HepG2 (cell line): ENCODE measurements at regions not wholly inside any gene's neighbourhood (a gene's known extent, or its start where the extent isn't known, plus 50 kb on each side); places are given as distances from the start of the nearest gene placed in this dataset.

Experiments
- ATAC-seq: fragments of 200-7000 bp; cut with Tn5 transposase; 3 replicates; pipeline ENCODE4 v1.9.1; 2020; ENCODE audit warnings: mild to moderate bottlenecking, moderate library complexity
- BruUV-seq: library from RNA; stranded (reverse); fragments of 400-500 nt; replicated peaks from 2 replicates; lab custom pipeline; 2021; lab: Mats Ljungman, UMichigan
- CTCF ChIA-PET: fragments of 300-600 bp; formaldehyde crosslinking; extraction: SDS; loops from one replicate; lab custom pipeline; 2021; ENCODE audit warnings: low total read pairs, inconsistent platforms, low intra/inter-chr PET ratio; lab: Yijun Ruan, JAX
- POLR2A ChIA-PET: fragments of 350-600 bp; sonication (Branson Sonifier 250); formaldehyde crosslinking; loops from one replicate; lab custom pipeline; 2020; ENCODE audit warnings: antibody characterized with exemption, inconsistent platforms; lab: Yijun Ruan, JAX
- DNase-seq: peaks from one replicate; pipeline ENCODE4 v3.0.0-alpha.2; 2015; ENCODE audit warnings: low spot score
- FAIRE-seq: peaks from 3 replicates; lab custom pipeline; 2011; peaks lifted over from hg19 to GRCh38; lab: Jason Lieb, UNC
- H2AFZ ChIP-seq: one replicate; pipeline ENCODE4 v1.6.1; 2011; ENCODE audit warnings: low read length, inconsistent platforms
- H3K27ac ChIP-seq: fragments of 300-600 bp; 3 replicates; pipeline ENCODE4 v1.8.0; 2011; ENCODE audit warnings: mixed run types, mild to moderate bottlenecking, mixed read lengths, low read length, inconsistent platforms; ENCODE audit not compliant: insufficient read depth; ENCODE audit errors: extremely low read length
- H3K27me3 ChIP-seq, 2 experiments: fragments of 200-600 bp in 1 of 2; 2 replicates in 1 of 2; 3 replicates in 1 of 2; pipeline versions ENCODE4 v1.6.0 to v1.8.0; 2011; ENCODE audit warnings: low read length in 2 of 2, mild to moderate bottlenecking in 2 of 2, moderate library complexity in 2 of 2, inconsistent platforms in 1 of 2; ENCODE audit not compliant: insufficient read depth in 2 of 2, control insufficient read depth in 1 of 2
- H3K36me3 ChIP-seq, 2 experiments: fragments of 200-600 bp in 1 of 2; replicated peaks in 1 of 2; 2 replicates in 1 of 2; 3 replicates in 1 of 2; pipeline versions ENCODE4 v1.5.1 to v1.8.0; 2011; ENCODE audit warnings: low read length in 2 of 2, inconsistent platforms in 1 of 2; ENCODE audit not compliant: insufficient read depth in 2 of 2, control insufficient read depth in 1 of 2
- H3K4me1 ChIP-seq: 2 replicates; pipeline ENCODE4 v1.5.1; 2012; ENCODE audit warnings: low read length, inconsistent platforms; ENCODE audit not compliant: insufficient read depth
- H3K4me2 ChIP-seq: 2 replicates; pipeline ENCODE4 v1.6.0; 2011; ENCODE audit warnings: low read depth, low read length, inconsistent platforms
- H3K4me3 ChIP-seq, 3 experiments: fragments of 200-600 bp in 1 of 3; sonication (generic), shearing (Covaris generic) in 1 of 3; replicated peaks in 1 of 3; 2 replicates each; pipeline ENCODE4 v1.5.1; 2011 to 2016; ENCODE audit warnings: low read length in 3 of 3, inconsistent platforms in 2 of 3, low read depth in 2 of 3, mild to moderate bottlenecking in 2 of 3, control low read depth in 1 of 3, mixed read lengths in 1 of 3; ENCODE audit not compliant: insufficient read depth in 1 of 3
- H3K79me2 ChIP-seq: one replicate; pipeline ENCODE4 v1.6.1; 2011; ENCODE audit warnings: low read length, inconsistent platforms; ENCODE audit not compliant: insufficient read depth
- H3K9ac ChIP-seq: 2 replicates; pipeline ENCODE4 v1.6.0; 2011; ENCODE audit warnings: mild to moderate bottlenecking, low read depth, low read length, inconsistent platforms; ENCODE audit not compliant: insufficient read depth
- H3K9me3 ChIP-seq: 2 replicates; pipeline ENCODE4 v1.5.1; 2012; ENCODE audit warnings: mild to moderate bottlenecking, low read length
- H4K20me1 ChIP-seq: 2 replicates; pipeline ENCODE4 v1.6.0; 2011; ENCODE audit warnings: inconsistent platforms, mild to moderate bottlenecking, low read length, moderate library complexity; ENCODE audit not compliant: insufficient read depth
- HDAC6 ChIP-seq: fragments of 200-600 bp; sonication (generic); IDR thresholded peaks from 2 replicates; pipeline ENCODE4 v1.7.0; 2017; ENCODE audit warnings: mild to moderate bottlenecking, antibody characterized with exemption, low read length, low read depth
- HHEX ChIP-seq: IDR thresholded peaks from 2 replicates; pipeline ENCODE4 v1.6.1; 2016; ENCODE audit warnings: control low read depth
- IRF1 ChIP-seq: sonication (generic); formaldehyde crosslinking; IDR thresholded peaks from 2 replicates; pipeline ENCODE4 v1.4.0; 2020; ENCODE audit warnings: low read depth, mild to moderate bottlenecking, missing genetic modification reagents
- PHF21A ChIP-seq: sonication (generic); formaldehyde crosslinking; IDR thresholded peaks from 2 replicates; pipeline ENCODE4 v1.5.0; 2020; ENCODE audit warnings: mild to moderate bottlenecking, missing genetic modification reagents
- RFX1 ChIP-seq: fragments of 450-650 bp; IDR thresholded peaks from 2 replicates; pipeline ENCODE4 v1.6.1; 2017
- SUZ12 ChIP-seq: fragments of 150-350 bp; IDR thresholded peaks from 2 replicates; pipeline ENCODE4 v1.6.1; 2014; ENCODE audit warnings: low read depth, low read length
- TCF12 ChIP-seq, 2 experiments: fragments of 450-650 bp in 1 of 2; sonication (generic) in 1 of 2; formaldehyde crosslinking in 1 of 2; IDR thresholded peaks; 2 replicates each; pipeline versions ENCODE4 v1.6.1 to v1.8.0; 2017 to 2022; ENCODE audit warnings: antibody characterized with exemption in 1 of 2, mild to moderate bottlenecking in 1 of 2, missing genetic modification reagents in 1 of 2, moderate library complexity in 1 of 2
- ZBTB14 ChIP-seq: sonication (generic); formaldehyde crosslinking; IDR thresholded peaks from 2 replicates; pipeline ENCODE4 v1.4.0; 2020; ENCODE audit warnings: missing genetic modification reagents
- ZBTB7A ChIP-seq: sonication (generic); formaldehyde crosslinking; IDR thresholded peaks from 2 replicates; pipeline ENCODE4 v1.8.0; 2022; ENCODE audit warnings: mild to moderate bottlenecking, missing genetic modification reagents
- ZNF562 ChIP-seq: sonication (generic); formaldehyde crosslinking; IDR thresholded peaks from 2 replicates; pipeline ENCODE4 v1.8.0; 2022; ENCODE audit warnings: missing genetic modification reagents, borderline replicate concordance
- ZNF780A ChIP-seq: sonication (generic); formaldehyde crosslinking; IDR thresholded peaks from 2 replicates; pipeline ENCODE4 v1.8.0; 2022; ENCODE audit warnings: mild to moderate bottlenecking, missing genetic modification reagents, moderate library complexity
- WGBS: methylation state at CpG from one replicate; pipeline ENCODE4 v1.1.6; 2017; ENCODE audit warnings: low lambda C conversion rate; 5-methylcytosine and 5-hydroxymethylcytosine counted together
- in situ Hi-C: cut with HindIII; loops from 2 replicates; pipeline ENCODE4 v1.10.0; 2017; ENCODE audit warnings: low pct_unique_long_range_greater_than_20kb; ENCODE audit not compliant: extremely low pct_ligation_motif_present
- intact Hi-C: fragments of 100-400 bp; cut with micrococcal nuclease; formaldehyde crosslinking; loops from one replicate; pipeline ENCODE4 v1.10.0; 2022; ENCODE audit not compliant: unreplicated experiment

GRCh38 chr1:103353391-103353790 lies 172.1 kb upstream of the RNPC3 start:
- H3K9ac ChIP-seq = no peak overlapping the region
- no peak overlapping the region for H3K4me2 ChIP-seq
- FAIRE-seq (no peak), DNase-seq (no peak), ATAC-seq (no peak)
- TF ChIP-seq HHEX (CRISPR knock-in tag) (no peak), PHF21A (CRISPR knock-in tag) (no peak), ZNF562 (CRISPR knock-in tag) (no peak), TCF12 (IDR thresholded peaks at IDR 0.05) (no peak), TCF12 (CRISPR knock-in tag; IDR thresholded peaks at IDR 0.05) (no peak), IRF1 (CRISPR knock-in tag) (no peak), SUZ12 (no peak), ZBTB7A (CRISPR knock-in tag) (no peak), HDAC6 (no peak), ZBTB14 (CRISPR knock-in tag) (no peak), RFX1 (no peak), ZNF780A (CRISPR knock-in tag) (no peak)
- 0% methylated on average over 1 of the region's 1 CpG for WGBS
- H3K4me1 ChIP-seq = no peaks in the 10 kb centered on the region
- H3K36me3 ChIP-seq = no peaks in the 10 kb centered on the region
- in situ Hi-C loops (no loop called here), intact Hi-C loops (no loop called here)
- CTCF ChIA-PET = no interaction called here
- H3K27me3 ChIP-seq = no peaks in the 10 kb centered on the region
- no peak overlapping the region for H3K4me3 ChIP-seq
- no peaks in the 10 kb centered on the region for H3K79me2 ChIP-seq
- H3K27ac ChIP-seq = no peak overlapping the region
- POLR2A ChIA-PET = no interaction called here
- no TSS peak for BruUV-seq
- no peaks in the 10 kb centered on the region for H4K20me1 ChIP-seq
- H3K9me3 ChIP-seq = 0 out of 2 replicates have a peak, but pooled peaks cover 16% of the 10 kb centered on the region
- H2AFZ ChIP-seq = no peak overlapping the region
